Chondrocyte (in vitro differentiated cells): ENCODE measurements at regions not wholly inside any gene's neighbourhood (a gene's known extent, or its start where the extent isn't known, plus 50 kb on each side); places are given as distances from the start of the nearest gene placed in this dataset.
A peak's percentile ranks its signal among the peaks of the same experiment; 100 is the strongest.

ENCODE experiments used
- DNase-seq: peaks from one replicate; pipeline ENCODE4 v3.0.0; 2021; ENCODE audit warnings: mixed read lengths, low spot score
- H3K27ac Mint-ChIP-seq: one replicate; pipeline ENCODE4 v1.8.0; 2021; ENCODE audit warnings: mild to moderate bottlenecking, moderate library complexity, mixed read lengths; ENCODE audit not compliant: unreplicated experiment
- H3K27me3 Mint-ChIP-seq: 2 replicates; pipeline ENCODE4 v1.8.0; 2021; ENCODE audit warnings: low read depth, mixed read lengths
- H3K36me3 Mint-ChIP-seq: 2 replicates; pipeline ENCODE4 v1.8.0; 2021; ENCODE audit warnings: low read depth, mixed read lengths
- H3K4me1 Mint-ChIP-seq: 2 replicates; pipeline ENCODE4 v1.8.0; 2021; ENCODE audit warnings: low read depth, mild to moderate bottlenecking, mixed read lengths
- H3K4me3 Mint-ChIP-seq: one replicate; pipeline ENCODE4 v1.8.0; 2021; ENCODE audit warnings: mild to moderate bottlenecking, moderate library complexity, mixed read lengths; ENCODE audit not compliant: unreplicated experiment
- H3K9me3 Mint-ChIP-seq: 2 replicates; pipeline ENCODE4 v1.8.0; 2021; ENCODE audit warnings: low read depth, mixed read lengths
- TF ChIP-seq, protein P1 (sequence below): fragments of 200-600 bp; sonication (generic); IDR thresholded peaks from 2 replicates; pipeline ENCODE4 v1.5.0; 2021; ENCODE audit warnings: antibody characterized with exemption, mild to moderate bottlenecking, moderate library complexity

DNA sequence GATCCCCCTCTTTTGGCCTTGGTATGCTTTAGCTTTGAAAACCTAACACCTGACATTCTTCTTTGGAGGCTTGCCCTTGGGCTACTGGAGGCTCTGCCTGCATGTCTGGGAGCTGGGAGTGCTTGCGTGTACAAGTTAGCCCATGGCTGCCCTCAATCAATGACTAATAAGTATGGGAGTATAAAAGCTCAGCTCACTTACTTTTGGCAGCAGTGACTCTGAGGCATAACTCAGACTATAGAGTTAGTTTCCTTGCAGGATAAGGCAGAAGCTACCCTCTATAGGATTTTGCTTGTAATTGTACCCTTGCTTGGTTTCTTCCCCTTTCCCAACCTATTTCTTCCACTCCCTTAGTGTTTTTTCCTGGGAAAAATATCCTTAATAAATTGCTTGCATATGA is 247.9 kb downstream of the PPP1R2C start:
- Mint-ChIP-seq H3K36me3 (no peaks in the 10 kb centered on the region), H3K4me3 (no peak overlapping the region), H3K27me3 (no peaks in the 10 kb centered on the region), H3K27ac (no peak overlapping the region), H3K9me3 (peaks cover 9% of the 10 kb centered on the region), H3K4me1 (no peaks in the 10 kb centered on the region)
- no peak for DNase-seq
- TF ChIP-seq, protein P1, sequence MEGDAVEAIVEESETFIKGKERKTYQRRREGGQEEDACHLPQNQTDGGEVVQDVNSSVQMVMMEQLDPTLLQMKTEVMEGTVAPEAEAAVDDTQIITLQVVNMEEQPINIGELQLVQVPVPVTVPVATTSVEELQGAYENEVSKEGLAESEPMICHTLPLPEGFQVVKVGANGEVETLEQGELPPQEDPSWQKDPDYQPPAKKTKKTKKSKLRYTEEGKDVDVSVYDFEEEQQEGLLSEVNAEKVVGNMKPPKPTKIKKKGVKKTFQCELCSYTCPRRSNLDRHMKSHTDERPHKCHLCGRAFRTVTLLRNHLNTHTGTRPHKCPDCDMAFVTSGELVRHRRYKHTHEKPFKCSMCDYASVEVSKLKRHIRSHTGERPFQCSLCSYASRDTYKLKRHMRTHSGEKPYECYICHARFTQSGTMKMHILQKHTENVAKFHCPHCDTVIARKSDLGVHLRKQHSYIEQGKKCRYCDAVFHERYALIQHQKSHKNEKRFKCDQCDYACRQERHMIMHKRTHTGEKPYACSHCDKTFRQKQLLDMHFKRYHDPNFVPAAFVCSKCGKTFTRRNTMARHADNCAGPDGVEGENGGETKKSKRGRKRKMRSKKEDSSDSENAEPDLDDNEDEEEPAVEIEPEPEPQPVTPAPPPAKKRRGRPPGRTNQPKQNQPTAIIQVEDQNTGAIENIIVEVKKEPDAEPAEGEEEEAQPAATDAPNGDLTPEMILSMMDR: peak; percentile 34

DNA sequence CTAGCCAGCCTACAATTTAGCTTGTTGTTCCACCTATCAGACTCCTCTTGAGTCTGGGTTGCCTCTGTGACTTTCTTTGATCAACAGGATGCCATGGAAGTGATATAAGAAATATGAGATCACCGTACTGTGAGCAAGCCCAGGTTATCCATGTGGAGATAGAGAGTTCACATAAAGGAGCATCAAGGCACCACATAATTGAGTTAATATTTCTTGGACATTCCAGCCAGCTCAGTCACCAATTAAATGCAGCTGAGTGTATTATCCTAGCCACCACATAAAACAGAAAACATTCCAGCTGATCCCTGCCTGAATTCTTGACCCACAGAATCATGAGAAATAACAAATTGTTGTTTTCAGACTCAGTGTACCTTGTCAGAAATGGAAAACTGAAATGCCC is 253.6 kb downstream of the PPP1R2C start:
- Mint-ChIP-seq H3K4me3 (no peak overlapping the region), H3K27me3 (no peaks in the 10 kb centered on the region), H3K4me1 (peaks cover 15% of the 10 kb centered on the region), H3K9me3 (peaks cover 3% of the 10 kb centered on the region), H3K36me3 (no peaks in the 10 kb centered on the region), H3K27ac (no peak overlapping the region)
- DNase-seq: no peak
- TF ChIP-seq, protein P1: no peak

DNA sequence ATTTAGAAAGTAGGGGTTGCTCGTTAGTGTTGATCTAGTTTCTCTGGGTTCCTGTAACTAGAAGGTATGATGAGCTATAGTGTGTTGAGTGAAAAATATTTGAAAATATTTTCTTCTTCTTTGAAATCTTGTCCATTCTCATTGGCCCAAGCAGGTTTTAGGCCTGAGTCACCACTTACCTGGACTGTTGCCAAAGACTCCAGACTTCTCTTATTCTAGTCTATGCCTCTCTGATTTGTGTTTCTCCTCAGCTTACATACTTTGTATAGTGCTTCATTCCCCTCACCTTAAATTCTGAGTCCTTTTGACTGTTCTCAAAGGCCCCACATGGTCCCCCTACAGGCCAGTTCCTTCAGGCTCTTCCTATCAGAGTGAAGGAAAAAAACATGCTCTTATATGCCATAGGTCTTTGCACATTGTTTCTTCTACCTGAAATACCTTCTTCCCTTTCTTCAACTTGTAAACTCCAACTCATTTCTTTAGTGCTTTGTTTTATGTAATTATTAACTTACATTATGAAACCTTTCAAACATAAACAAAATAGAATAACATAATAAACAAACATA is 258.2 kb downstream of the PPP1R2C start:
- H3K27me3 Mint-ChIP-seq: no peaks in the 10 kb centered on the region
- no peak for DNase-seq

DNA sequence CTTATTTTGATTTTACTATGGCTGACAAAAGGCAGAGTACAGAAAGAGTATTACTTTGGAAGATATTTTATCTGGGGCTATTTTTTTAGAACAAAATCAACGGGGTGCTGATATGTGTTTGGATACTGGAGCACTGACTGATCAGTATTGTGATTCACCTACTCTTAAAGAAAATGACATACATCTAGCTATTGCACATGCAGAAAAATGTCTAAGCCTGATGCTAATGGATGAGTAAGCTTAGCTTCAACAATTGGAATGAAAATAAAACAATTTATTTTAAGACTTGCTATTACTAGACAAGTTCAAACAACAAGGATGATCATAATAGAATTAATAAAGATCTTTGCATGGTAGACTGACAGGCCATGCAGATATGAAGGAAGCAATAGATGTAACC is 262.0 kb downstream of the PPP1R2C start:
- TF ChIP-seq, protein P1: no peak
- Mint-ChIP-seq H3K36me3 (no peaks in the 10 kb centered on the region), H3K9me3 (peaks cover 19% of the 10 kb centered on the region), H3K27ac (no peak overlapping the region), H3K4me1 (peaks cover 7% of the 10 kb centered on the region), H3K4me3 (no peak overlapping the region), H3K27me3 (no peaks in the 10 kb centered on the region)
- no peak for DNase-seq

More for the DNA sequence above, 258.2 kb downstream of the PPP1R2C start:
- no peaks in the 10 kb centered on the region for H3K36me3 Mint-ChIP-seq
- H3K9me3 Mint-ChIP-seq: peaks cover 3% of the 10 kb centered on the region
- no peak overlapping the region for H3K4me3 Mint-ChIP-seq
- H3K4me1 Mint-ChIP-seq: peaks cover 15% of the 10 kb centered on the region
- TF ChIP-seq, protein P1: peak; percentile 26
- no peak overlapping the region for H3K27ac Mint-ChIP-seq

DNA sequence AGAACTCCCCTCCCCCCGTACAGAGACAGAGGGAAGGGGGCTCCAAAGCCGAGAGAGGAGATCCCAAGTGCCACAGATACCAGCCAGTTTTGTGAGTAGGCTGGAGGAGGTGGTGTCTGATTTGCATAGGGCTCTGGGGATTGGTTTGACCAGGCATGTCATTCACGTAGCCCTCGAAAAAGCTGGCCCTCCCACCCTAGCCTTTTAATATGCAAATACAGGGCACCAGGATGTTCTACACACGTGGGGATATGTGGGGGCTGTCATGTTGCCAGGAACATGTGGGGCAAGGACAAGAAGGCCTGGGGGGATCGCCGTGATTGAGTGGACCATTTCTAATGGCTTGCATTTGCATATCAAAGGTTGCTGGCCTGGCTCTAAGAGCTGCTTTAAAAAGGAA is 272.9 kb downstream of the PPP1R2C start:
- peaks cover 2% of the 10 kb centered on the region for H3K27me3 Mint-ChIP-seq
- H3K4me3 Mint-ChIP-seq: no peak overlapping the region
- no peaks in the 10 kb centered on the region for H3K4me1 Mint-ChIP-seq
- no peak overlapping the region for H3K27ac Mint-ChIP-seq
- peaks cover 4% of the 10 kb centered on the region for H3K36me3 Mint-ChIP-seq
- H3K9me3 Mint-ChIP-seq: peaks cover 31% of the 10 kb centered on the region
- no peak for DNase-seq
- TF ChIP-seq, protein P1: no peak
